HG02588 (cell line): ENCODE measurements at regions not wholly inside any gene's neighbourhood (a gene's known extent, or its start where the extent isn't known, plus 50 kb on each side); places are given as distances from the start of the nearest gene placed in this dataset.

Experiments
- ATAC-seq: cut with Tn5 transposase; IDR thresholded peaks from one replicate; pipeline ENCODE4 v1.9.1; 2021; ENCODE audit warnings: mild to moderate bottlenecking, moderate library complexity; ENCODE audit not compliant: unreplicated experiment

DNA sequence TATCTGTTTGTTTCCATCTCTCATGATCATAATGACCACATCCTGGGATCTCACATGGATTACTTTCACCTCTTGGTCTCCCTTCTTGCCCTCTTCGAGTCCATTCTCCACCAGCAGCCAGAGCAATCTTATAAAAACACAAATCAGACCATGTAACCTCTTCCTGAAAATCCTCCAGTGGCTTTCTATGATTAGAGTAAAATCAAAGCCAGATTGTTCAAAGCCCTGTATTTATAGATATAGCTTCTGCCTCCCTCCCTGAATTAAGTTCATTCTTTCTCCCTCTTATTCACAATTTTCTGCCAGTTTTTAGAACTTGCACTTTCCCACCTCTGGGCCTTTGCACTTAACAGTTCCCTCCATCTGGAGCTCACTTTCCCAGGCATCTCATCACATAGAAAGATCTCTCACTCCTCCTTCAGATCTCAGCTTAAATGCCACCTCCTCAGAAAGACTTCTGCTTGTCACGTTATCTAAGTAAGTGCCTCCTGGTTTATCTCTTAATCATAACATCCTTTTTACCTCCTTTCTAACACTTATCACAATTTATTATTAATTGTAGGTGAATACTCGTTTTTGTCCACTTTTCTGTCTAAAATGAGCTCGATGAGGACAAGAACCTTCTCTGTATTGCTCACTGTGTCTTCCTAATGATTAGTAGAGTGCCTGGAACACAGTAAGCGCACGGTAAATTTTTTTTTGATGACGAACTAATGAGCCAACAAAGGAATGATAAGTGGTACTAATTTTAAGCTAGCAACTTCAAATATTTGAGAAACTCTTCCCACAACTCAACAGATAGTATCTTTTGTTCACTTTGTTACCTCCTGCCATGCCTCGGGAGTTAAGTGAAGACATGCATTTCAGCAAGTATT lies 80.5 kb downstream of the CYB561 start:
- no peak for ATAC-seq

DNA sequence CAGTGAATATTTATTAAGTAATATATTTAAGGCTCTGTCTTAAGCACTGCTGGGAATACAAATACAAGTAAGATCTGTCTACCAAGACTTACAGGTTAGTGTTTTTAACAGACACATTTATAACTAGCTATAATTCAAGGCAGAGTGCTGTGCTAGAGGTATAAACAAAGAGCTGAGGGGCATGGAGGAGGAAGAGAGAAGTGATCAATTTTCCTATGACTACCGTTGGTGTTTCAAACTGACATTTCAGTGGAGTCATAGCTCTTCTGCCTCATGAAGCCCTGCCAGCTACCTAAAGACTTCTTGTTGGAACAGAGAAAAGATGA lies 79.9 kb downstream of the CYB561 start:
- no peak for ATAC-seq

DNA sequence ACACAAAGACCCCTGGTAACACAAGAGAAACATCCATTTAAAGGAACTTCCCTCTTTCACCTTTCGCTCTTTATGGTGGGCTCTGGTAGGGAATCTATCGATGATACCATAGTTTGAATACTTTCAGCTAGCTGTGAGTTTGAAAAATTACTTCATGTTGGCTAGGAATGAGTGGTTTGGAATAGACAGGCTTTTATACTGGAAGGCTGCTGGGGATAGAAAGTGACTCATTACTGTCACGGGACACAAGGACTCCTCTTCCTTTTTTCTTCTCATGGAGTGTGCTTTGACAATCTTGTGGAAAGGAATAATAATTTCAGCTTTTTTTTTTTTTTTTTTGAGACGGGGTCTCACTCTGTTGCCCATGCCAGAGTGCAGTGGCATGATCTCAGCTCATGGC lies 76.9 kb downstream of the CYB561 start:
- no peak for ATAC-seq

DNA sequence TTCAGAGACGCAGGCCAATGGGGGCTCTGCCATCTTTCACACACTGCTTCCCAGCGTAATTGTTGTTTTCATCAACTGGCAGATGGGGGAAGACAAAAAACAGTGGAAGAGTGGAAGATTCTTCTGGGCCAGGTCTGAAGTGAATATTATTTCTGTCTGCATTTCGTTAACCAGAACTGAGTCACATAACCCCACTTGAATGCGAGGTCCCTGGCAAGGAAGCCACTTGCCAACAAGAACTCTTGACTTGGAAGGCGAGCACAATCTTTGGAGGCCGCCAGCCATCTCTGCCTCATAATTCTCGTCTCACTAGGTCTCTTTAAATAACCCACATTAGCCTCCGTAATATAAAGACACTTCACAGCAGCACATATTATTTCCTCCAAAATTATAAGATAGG lies 75.4 kb downstream of the CYB561 start:
- ATAC-seq, result no peak

DNA sequence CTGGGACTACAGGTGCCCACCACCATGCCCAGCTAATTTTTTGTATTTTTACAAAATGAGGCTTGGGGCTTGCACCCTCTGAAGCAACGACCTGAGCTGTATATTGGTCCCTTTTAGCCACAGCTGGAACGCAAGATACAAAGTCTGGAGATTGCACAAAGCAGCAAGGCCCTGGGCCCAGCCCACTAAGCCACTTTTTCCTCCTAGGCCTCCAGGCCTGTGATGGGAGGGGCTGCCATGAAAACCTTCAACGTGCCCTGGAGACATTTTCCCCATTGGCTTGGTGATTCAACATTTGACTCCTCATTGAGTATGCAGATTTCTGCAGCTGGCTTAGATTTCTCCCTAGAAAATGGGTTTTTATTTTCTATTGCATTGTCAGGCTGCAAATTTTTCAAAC lies 69.2 kb downstream of the CYB561 start:
- no peak for ATAC-seq

DNA sequence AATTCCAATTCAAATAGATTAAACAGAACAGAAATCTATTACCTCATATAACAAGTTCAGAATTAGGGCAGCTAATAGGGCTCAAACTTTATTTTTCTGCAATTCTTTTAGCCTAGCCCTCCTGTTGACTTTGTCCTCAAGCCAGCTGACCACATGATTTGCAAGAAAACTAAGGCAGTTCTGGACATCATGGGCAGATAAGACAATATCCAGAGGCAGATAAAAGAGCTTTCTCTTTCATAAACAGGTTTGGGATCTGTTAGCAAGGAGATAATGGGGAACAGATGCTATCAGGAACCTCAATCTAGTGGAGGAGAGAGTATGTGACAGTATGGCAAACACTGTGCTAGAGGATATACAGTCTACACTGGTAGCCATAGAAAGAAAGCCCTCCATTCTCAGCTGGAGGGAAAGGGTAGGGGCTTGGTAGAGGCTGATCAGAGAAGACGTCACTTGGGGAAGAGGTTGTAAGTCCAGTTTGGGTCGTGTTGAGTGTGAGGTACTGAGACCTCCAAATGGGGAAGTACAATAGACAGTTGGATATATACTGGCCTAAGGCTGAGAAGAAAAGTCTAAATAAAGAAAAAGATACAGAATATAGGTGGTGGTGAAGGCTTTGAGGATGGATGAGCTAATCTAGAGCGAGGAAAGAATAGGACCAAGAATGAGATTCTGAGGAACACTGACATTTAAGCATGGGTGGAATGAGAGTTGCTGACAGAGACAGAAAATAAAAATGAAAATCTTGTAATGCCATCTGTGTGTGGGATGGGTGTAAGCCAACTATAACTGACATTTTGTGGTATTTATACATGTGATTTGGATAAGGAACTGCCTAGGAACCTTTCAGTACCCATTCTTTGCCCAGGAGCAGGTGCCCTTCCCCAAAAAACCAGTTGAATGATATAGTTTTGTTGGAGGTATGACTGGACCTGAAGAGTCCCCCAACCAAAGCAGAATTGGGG lies 67.4 kb downstream of the CYB561 start:
- ATAC-seq, result no peak

DNA sequence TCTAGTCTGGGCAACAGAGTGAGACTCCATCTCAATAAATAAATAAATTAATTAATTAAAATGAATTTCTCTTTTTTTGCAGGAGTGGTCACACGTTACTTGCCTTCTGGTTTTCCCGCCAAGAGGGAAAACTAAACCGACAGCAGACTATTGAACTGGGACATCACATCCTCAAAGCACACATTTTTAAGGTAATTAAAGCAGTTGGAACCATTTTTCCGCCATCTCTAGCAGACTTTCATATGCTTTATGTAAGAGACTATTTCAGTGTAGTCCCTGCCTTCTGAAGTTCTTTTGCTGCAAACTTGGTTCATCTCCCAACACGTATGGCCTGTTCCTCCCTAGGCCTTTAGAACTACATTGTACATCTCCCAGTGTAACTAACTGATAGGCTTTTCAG lies 66.5 kb downstream of the CYB561 start:
- ATAC-seq, result no peak

DNA sequence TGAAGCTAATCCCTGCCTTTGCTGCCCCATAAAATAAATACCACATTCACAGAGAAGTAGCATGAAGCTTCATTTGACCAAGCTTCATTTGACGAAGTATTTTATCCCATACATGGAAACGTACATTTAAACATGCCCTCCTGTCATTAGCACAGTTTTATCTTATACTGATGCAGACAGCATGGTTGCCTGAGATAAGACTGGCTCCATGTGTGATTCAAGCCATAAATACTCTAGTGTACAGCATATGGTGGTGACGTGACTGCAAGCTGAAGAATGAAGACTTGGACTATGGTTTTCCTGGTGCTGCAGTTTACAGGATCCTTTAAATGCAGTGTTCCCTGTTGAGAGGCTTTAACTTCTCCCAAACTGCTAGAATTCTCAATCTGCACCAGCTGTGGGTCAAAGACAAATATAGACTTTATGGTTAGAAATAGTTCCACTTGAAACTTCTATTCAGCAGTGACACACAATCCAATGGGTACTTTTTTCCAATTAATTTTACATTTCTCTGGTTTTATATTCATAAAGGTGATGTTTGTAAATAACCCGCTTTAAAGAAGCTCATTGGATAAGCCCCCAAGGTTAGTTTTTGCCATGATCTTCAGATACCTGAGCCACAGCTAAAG lies 64.9 kb downstream of the CYB561 start:
- no peak for ATAC-seq

DNA sequence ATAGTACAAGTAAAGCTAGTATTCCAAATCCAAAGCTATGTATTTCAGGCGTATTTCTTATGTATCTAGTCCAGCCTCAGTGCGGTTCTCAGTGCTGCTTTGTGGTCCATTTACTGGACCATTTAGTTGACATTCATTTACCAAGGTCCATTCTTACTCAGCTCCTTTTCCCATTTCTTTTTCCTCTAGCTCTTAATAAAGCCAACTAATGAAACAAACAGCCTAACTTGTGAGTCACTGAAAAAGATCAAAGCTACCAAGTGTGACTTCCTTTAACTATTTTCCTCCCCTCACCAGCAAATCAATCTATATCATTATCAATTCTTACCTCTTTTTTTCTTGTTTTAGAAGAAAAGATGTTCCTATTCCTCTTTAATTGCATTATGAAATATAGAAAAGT lies 64.0 kb downstream of the CYB561 start:
- ATAC-seq, result no peak
